Heart right ventricle (tissue), 16 donors: ENCODE measurements at regions not wholly inside any gene's neighbourhood (a gene's known extent, or its start where the extent isn't known, plus 50 kb on each side); places are given as distances from the start of the nearest gene placed in this dataset.
A peak's percentile ranks its signal among the peaks of the same experiment; 100 is the strongest.

Source experiments
- ATAC-seq, 8 donors: fragments of 200-7000 bp; cut with Tn5 transposase; one replicate each; pipeline ENCODE4 v1.9.1; 2020; ENCODE audit warnings: mild to moderate bottlenecking in 8 of 8, moderate library complexity in 8 of 8, moderate number of reproducible peaks in 1 of 8
- DNase-seq, 2 donors: peaks; one replicate each; pipeline ENCODE4 v3.0.0-alpha.2; 2020
- H3K27ac ChIP-seq, 10 donors: fragments of 200-600 bp; sonication (generic) in 2 of 10; one replicate each; pipeline versions ENCODE4 v1.5.0 to v1.8.0; 2020 to 2022; ENCODE audit warnings: mild to moderate bottlenecking in 3 of 10
- H3K27me3 ChIP-seq, 7 donors: fragments of 200-600 bp; one replicate each; pipeline ENCODE4 v1.8.0; 2021 to 2022; ENCODE audit warnings: mild to moderate bottlenecking in 2 of 7
- H3K36me3 ChIP-seq, 9 donors: fragments of 200-600 bp; sonication (generic) in 1 of 9; one replicate each; pipeline versions ENCODE4 v1.5.0 to v1.8.0; 2020 to 2022; ENCODE audit warnings: mild to moderate bottlenecking in 2 of 9
- H3K4me1 ChIP-seq, 9 donors: fragments of 200-600 bp; sonication (generic) in 1 of 9; one replicate each; pipeline versions ENCODE4 v1.5.0 to v1.8.0; 2020 to 2022; ENCODE audit warnings: mild to moderate bottlenecking in 4 of 9
- H3K4me3 ChIP-seq, 10 donors: fragments of 200-600 bp; sonication (generic) in 2 of 10; one replicate each; pipeline versions ENCODE4 v1.5.0 to v1.8.0; 2020 to 2022; ENCODE audit warnings: mild to moderate bottlenecking in 7 of 10, moderate library complexity in 2 of 10
- H3K9me3 ChIP-seq, 11 donors: fragments of 200-600 bp in 10 of 11; sonication (generic) in 2 of 11; one replicate each; pipeline versions ENCODE4 v1.5.0 to v1.8.0; 2013 to 2022; ENCODE audit warnings: mild to moderate bottlenecking in 2 of 11, control low read depth in 1 of 11, moderate library complexity in 1 of 11
- CTCF ChIP-seq, 9 donors: fragments of 200-600 bp; sonication (generic) in 2 of 9; IDR thresholded peaks; one replicate each; pipeline versions ENCODE4 v1.5.0 to v1.8.0; 2021 to 2022; ENCODE audit warnings: antibody characterized with exemption in 9 of 9, mild to moderate bottlenecking in 5 of 9, moderate library complexity in 1 of 9
- WGBS, 2 donors: extraction: QIAGEN DNeasy Blood & Tissue Kit; methylation state at CpG; one replicate each; pipeline ENCODE4 v1.1.7; 2013; ENCODE audit warnings: inconsistent platforms in 1 of 2; 5-methylcytosine and 5-hydroxymethylcytosine counted together
- intact Hi-C, 10 donors: fragments of 100-400 bp; cut with DNase I; formaldehyde crosslinking; loops; one replicate each; pipeline versions ENCODE4 v1.11.1 to v1.14.2; 2022
- donor health status: Arrhythmogenic right ventricular cardiomyopathy.
- donor health status: ischemic (EF 13 %, LVEDD 7.1; RV severe dilation, severe dysfunction).
- donor health status: healthy with polysubstance abuse.
- donor health status: DM: no; HTN: yes; CAD: no.
- donor health status: DM: no; HTN: no; CAD: no.
- donor health status: ischemic (EF 25% LVEDD 6.9; RV normal size, moderate dysfunction).
- donor health status: ischemic (EF 25% LVEDD 5.7; RV mildly dilated, moderate dysfunction).
- donor health status: healthy.
- donor health status: DM: yes; HTN: yes; CAD: no.
- donor health status: Ischemic cardiomyopathy.
- donor health status: ischemic (EF 35%, LVEDD 5.7; RV mildly dilated, moderate dysfunction).
- donor health status: nonischemic (EF 11% LVEDD 7.7; RV severe dilation, severe dysfunction).
- donor health status: DM: yes; HTN: yes; CAD: no.
- donor health status: PGD.
- donor health status: ischemic (EF 29% LVEDD 5.4; RV normal size, mild dysfunction).
- donor health status: nonischemic (EF 23%, LVEDD 6.1; RV moderate dilation, normal function).

- H3K36me3 ChIP-seq: no peaks in the 10 kb centered on the region
- no peak for ATAC-seq
- no peak for TF ChIP-seq CTCF (IDR thresholded peaks at IDR 0.05)
- 38 to 45% methylated on average over 1 of the region's 1 CpG for WGBS, 2 donors
- H3K27ac ChIP-seq: no peak overlapping the region
- no peak for DNase-seq
- H3K4me1 ChIP-seq: no peaks in the 10 kb centered on the region
- intact Hi-C loops: no loop called here
- no peak overlapping the region for H3K4me3 ChIP-seq
- H3K27me3 ChIP-seq: no peaks in the 10 kb centered on the region
- H3K9me3 ChIP-seq: peaks cover 0 to 8% (median 0%) of the 10 kb centered on the region in 11 donors
These were observed 108.1 kb downstream of the GNAT3 start for GRCh38 chr7:80403686-80404241.

GRCh38 chr7:80401708-80402107, 110.2 kb downstream of the GNAT3 start:
- TF ChIP-seq CTCF (IDR thresholded peaks at IDR 0.05): no peak
- WGBS, 2 donors: 80% methylated on average over 1 of the region's 1 CpG
- Histone ChIP-seq H3K4me1 (no peaks in the 10 kb centered on the region), H3K9me3 (peaks cover 0 to under 1% (median 0%) of the 10 kb centered on the region in 11 donors), H3K4me3 (no peak overlapping the region), H3K36me3 (no peaks in the 10 kb centered on the region), H3K27ac (no peak overlapping the region), H3K27me3 (no peaks in the 10 kb centered on the region)
- no peak for DNase-seq
- intact Hi-C loops: no loop called here
- ATAC-seq: no peak

- DNase-seq (no peak), ATAC-seq (no peak)
- no peak overlapping the region for H3K27ac ChIP-seq
- no peaks in the 10 kb centered on the region for H3K9me3 ChIP-seq
- H3K27me3 ChIP-seq: no peaks in the 10 kb centered on the region
- intact Hi-C loops: loop anchor here (2.0 to 10.0 kb wide), 10 partner anchors 59 to 333 kb away; partner anchors contain the start of gene GNAI1 (in 3 of the 10)
- TF ChIP-seq CTCF (IDR thresholded peaks at IDR 0.05): no peak
- no peaks in the 10 kb centered on the region for H3K36me3 ChIP-seq
- H3K4me1 ChIP-seq: no peaks in the 10 kb centered on the region
- WGBS, 2 donors: 85 to 90% methylated on average over 2 of the region's 2 CpGs
- no peak overlapping the region for H3K4me3 ChIP-seq
These were observed 118.1 kb downstream of the GNAT3 start for GRCh38 chr7:80393786-80394185.

GRCh38 chr7:80392229-80393169, 119.4 kb downstream of the GNAT3 start:
- intact Hi-C loops: loop anchor here (2.0 to 10.0 kb wide), 10 partner anchors 58 to 332 kb away; partner anchors contain the start of gene GNAI1 (in 3 of the 10)
- no peak overlapping the region for H3K4me3 ChIP-seq
- TF ChIP-seq CTCF (IDR thresholded peaks at IDR 0.05): peak; percentile 15 to 78 (median 62)
- H3K9me3 ChIP-seq: no peaks in the 10 kb centered on the region
- DNase-seq: no peak
- no peaks in the 10 kb centered on the region for H3K36me3 ChIP-seq
- 77 to 80% methylated on average over 4 of the region's 4 CpGs for WGBS, 2 donors
- H3K4me1 ChIP-seq: no peaks in the 10 kb centered on the region
- no peak for ATAC-seq
- no peak overlapping the region for H3K27ac ChIP-seq
- H3K27me3 ChIP-seq: no peaks in the 10 kb centered on the region
